Panc1 (cell line): ENCODE measurements at regions not wholly inside any gene's neighbourhood (a gene's known extent, or its start where the extent isn't known, plus 50 kb on each side); places are given as distances from the start of the nearest gene placed in this dataset.

Source experiments
- ATAC-seq: fragments of 200-7000 bp; cut with Tn5 transposase; 2 replicates; pipeline ENCODE4 v1.9.1; 2020; ENCODE audit warnings: mild to moderate bottlenecking, moderate library complexity
- BruUV-seq: library from RNA; stranded (reverse); fragments of 400-500 nt; replicated peaks from 2 replicates; lab custom pipeline; 2021; lab: Mats Ljungman, UMichigan
- CTCF ChIA-PET: fragments of 300-600 bp; sonication (Branson Sonifier 250); formaldehyde crosslinking; loops from one replicate; lab custom pipeline; 2022; ENCODE audit warnings: antibody characterized with exemption; lab: Charles Lee
- POLR2A ChIA-PET: fragments of 300-600 bp; sonication (Branson Sonifier 250); formaldehyde crosslinking; loops from one replicate; lab custom pipeline; 2022; ENCODE audit warnings: antibody characterized with exemption; lab: Charles Lee
- DNase-seq: peaks from one replicate; pipeline ENCODE4 v3.0.0-alpha.2; 2010; ENCODE audit warnings: low read depth, low spot score
- H3K27ac ChIP-seq: 2 replicates; pipeline ENCODE4 v1.5.1; 2011; ENCODE audit warnings: mild to moderate bottlenecking, low read length, inconsistent platforms
- H3K27me3 ChIP-seq: fragments of 200-500 bp; sonication (Bioruptor generic); 2 replicates; pipeline ENCODE4 v1.6.0; 2014; ENCODE audit warnings: low read length, inconsistent platforms; ENCODE audit not compliant: control insufficient read depth, insufficient read depth
- H3K36me3 ChIP-seq: fragments of 200-500 bp; sonication (Bioruptor generic); 2 replicates; pipeline ENCODE4 v1.5.1; 2014; ENCODE audit warnings: inconsistent platforms, mild to moderate bottlenecking, low read length, moderate library complexity; ENCODE audit not compliant: control insufficient read depth, insufficient read depth
- H3K4me1 ChIP-seq: 2 replicates; pipeline ENCODE4 v1.5.1; 2011; ENCODE audit warnings: inconsistent platforms, mild to moderate bottlenecking, low read length, moderate library complexity; ENCODE audit not compliant: control insufficient read depth, insufficient read depth
- H3K4me3 ChIP-seq, 2 experiments: 2 replicates each; pipeline ENCODE4 v1.5.1; 2011 to 2012; ENCODE audit warnings: low read depth in 2 of 2, low read length in 2 of 2, mild to moderate bottlenecking in 2 of 2, inconsistent platforms in 1 of 2, moderate library complexity in 1 of 2
- H3K9me3 ChIP-seq: fragments of 200-500 bp; sonication (Bioruptor generic); 2 replicates; pipeline ENCODE4 v1.5.1; 2014; ENCODE audit warnings: low read depth, mild to moderate bottlenecking, inconsistent platforms, low read length, moderate library complexity; ENCODE audit not compliant: control insufficient read depth, insufficient read depth
- POLR2AphosphoS5 ChIP-seq: IDR thresholded peaks from 2 replicates; pipeline ENCODE4 v1.6.1; 2012; ENCODE audit warnings: mild to moderate bottlenecking, low read depth, low read length, moderate library complexity
- SIN3A ChIP-seq: IDR thresholded peaks from 2 replicates; pipeline ENCODE4 v1.6.1; 2012; ENCODE audit warnings: low read depth, mild to moderate bottlenecking, low read length, moderate library complexity, borderline replicate concordance; ENCODE audit not compliant: insufficient read depth
- TCF7L2 ChIP-seq: IDR thresholded peaks from 2 replicates; pipeline ENCODE4 v1.6.1; 2011; ENCODE audit warnings: mild to moderate bottlenecking, low read depth, low read length, inconsistent platforms
- in situ Hi-C: cut with HindIII; loops from 2 replicates; pipeline ENCODE4 v1.10.0; 2016; ENCODE audit warnings: low sequenced_read_pairs, low pct_unique_long_range_greater_than_20kb
- intact Hi-C: fragments of 100-400 bp; cut with micrococcal nuclease; formaldehyde crosslinking; loops from one replicate; pipeline ENCODE4 v1.10.0; 2022; ENCODE audit not compliant: unreplicated experiment
- TF ChIP-seq, protein P1 (sequence below), 2 experiments: IDR thresholded peaks; 2 replicates each; pipeline ENCODE4 v1.6.1; 2011 to 2012; ENCODE audit warnings: low read depth in 2 of 2, control low read depth in 1 of 2, low read length in 1 of 2, mild to moderate bottlenecking in 1 of 2, moderate library complexity in 1 of 2; ENCODE audit not compliant: insufficient read depth in 1 of 2
- TF ChIP-seq, protein P2 (sequence below): fragments of 450-650 bp; IDR thresholded peaks from 2 replicates; pipeline ENCODE4 v1.5.1; 2017; ENCODE audit warnings: mild to moderate bottlenecking

DNA sequence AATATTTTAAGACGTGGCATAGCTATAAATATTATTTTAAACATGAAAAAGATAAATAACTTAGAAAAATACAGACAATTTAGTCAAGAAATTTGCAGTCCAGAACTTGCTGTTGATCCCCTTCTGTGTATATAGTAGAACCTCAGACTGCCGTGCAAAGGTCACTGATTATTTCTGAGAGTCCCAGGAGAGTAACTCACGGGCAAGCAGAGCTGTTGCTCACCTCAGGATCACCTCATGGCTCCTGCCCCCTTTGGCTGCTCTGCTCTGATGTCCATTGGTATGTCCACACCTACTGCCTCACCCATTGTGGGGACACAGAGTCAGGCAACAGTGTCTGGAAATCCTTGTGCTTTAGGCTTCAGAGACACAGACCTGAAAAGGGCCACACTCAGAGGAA is 392.9 kb upstream of the CELF4 start:
- CTCF ChIA-PET: no interaction called here
- POLR2A ChIA-PET: no interaction called here
- no peak for ATAC-seq

DNA sequence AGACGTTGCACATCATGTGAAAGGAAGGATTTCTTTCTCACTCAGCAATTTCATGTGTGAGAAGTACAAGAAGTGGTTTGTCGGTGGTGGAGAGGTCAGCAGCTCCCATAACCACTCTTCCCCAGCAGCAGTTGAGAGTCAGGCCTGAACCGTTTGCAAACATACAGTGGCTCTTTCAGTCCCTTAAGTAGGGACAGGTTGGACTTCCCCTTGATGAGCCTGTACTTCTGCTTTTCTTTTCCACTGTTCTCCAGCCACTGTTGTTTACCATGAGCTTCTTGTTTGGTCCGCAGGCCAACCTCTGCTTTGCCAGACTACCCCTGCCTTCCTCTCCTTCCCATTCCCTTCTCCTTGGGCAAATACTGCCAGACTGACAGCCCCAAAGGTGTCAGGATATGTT is 391.3 kb upstream of the CELF4 start:
- Histone ChIP-seq H3K9me3 (no peaks in the 10 kb centered on the region), H3K27ac (no peak overlapping the region), H3K4me1 (no peaks in the 10 kb centered on the region), H3K27me3 (no peaks in the 10 kb centered on the region), H3K4me3 (no peak overlapping the region), H3K36me3 (no peaks in the 10 kb centered on the region)
- intact Hi-C loops: no loop called here
- in situ Hi-C loops: no loop called here
- no TSS peak for BruUV-seq
- ChIA-PET CTCF (no interaction called here), POLR2A (no interaction called here)
- DNase-seq: no peak
- ATAC-seq: no peak
- no peak for TF ChIP-seq POLR2AphosphoS5
- TF ChIP-seq TCF7L2: no peak
- TF ChIP-seq, protein P1, sequence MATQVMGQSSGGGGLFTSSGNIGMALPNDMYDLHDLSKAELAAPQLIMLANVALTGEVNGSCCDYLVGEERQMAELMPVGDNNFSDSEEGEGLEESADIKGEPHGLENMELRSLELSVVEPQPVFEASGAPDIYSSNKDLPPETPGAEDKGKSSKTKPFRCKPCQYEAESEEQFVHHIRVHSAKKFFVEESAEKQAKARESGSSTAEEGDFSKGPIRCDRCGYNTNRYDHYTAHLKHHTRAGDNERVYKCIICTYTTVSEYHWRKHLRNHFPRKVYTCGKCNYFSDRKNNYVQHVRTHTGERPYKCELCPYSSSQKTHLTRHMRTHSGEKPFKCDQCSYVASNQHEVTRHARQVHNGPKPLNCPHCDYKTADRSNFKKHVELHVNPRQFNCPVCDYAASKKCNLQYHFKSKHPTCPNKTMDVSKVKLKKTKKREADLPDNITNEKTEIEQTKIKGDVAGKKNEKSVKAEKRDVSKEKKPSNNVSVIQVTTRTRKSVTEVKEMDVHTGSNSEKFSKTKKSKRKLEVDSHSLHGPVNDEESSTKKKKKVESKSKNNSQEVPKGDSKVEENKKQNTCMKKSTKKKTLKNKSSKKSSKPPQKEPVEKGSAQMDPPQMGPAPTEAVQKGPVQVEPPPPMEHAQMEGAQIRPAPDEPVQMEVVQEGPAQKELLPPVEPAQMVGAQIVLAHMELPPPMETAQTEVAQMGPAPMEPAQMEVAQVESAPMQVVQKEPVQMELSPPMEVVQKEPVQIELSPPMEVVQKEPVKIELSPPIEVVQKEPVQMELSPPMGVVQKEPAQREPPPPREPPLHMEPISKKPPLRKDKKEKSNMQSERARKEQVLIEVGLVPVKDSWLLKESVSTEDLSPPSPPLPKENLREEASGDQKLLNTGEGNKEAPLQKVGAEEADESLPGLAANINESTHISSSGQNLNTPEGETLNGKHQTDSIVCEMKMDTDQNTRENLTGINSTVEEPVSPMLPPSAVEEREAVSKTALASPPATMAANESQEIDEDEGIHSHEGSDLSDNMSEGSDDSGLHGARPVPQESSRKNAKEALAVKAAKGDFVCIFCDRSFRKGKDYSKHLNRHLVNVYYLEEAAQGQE (IDR thresholded peaks at IDR 0.05; ENCODE audit: insufficient read depth in 1 of 2, low read depth in 2 of 2, low read length in 1 of 2): no peak
- TF ChIP-seq SIN3A: no peak
- TF ChIP-seq, protein P2, sequence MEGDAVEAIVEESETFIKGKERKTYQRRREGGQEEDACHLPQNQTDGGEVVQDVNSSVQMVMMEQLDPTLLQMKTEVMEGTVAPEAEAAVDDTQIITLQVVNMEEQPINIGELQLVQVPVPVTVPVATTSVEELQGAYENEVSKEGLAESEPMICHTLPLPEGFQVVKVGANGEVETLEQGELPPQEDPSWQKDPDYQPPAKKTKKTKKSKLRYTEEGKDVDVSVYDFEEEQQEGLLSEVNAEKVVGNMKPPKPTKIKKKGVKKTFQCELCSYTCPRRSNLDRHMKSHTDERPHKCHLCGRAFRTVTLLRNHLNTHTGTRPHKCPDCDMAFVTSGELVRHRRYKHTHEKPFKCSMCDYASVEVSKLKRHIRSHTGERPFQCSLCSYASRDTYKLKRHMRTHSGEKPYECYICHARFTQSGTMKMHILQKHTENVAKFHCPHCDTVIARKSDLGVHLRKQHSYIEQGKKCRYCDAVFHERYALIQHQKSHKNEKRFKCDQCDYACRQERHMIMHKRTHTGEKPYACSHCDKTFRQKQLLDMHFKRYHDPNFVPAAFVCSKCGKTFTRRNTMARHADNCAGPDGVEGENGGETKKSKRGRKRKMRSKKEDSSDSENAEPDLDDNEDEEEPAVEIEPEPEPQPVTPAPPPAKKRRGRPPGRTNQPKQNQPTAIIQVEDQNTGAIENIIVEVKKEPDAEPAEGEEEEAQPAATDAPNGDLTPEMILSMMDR: no peak

More for the DNA sequence above, 392.9 kb upstream of the CELF4 start:
- H3K27ac ChIP-seq: no peak overlapping the region
- no TSS peak for BruUV-seq
- no peaks in the 10 kb centered on the region for H3K27me3 ChIP-seq
- DNase-seq: no peak
- no peaks in the 10 kb centered on the region for H3K9me3 ChIP-seq
- H3K4me3 ChIP-seq: no peak overlapping the region
- intact Hi-C loops: no loop called here
- H3K36me3 ChIP-seq: no peaks in the 10 kb centered on the region
- no peak for TF ChIP-seq POLR2AphosphoS5
- TF ChIP-seq, protein P2: no peak
- no peak for TF ChIP-seq TCF7L2
- no peak for TF ChIP-seq SIN3A
- TF ChIP-seq, protein P1 (IDR thresholded peaks at IDR 0.05; ENCODE audit: insufficient read depth in 1 of 2, low read depth in 2 of 2, low read length in 1 of 2): no peak
- in situ Hi-C loops: no loop called here
- no peaks in the 10 kb centered on the region for H3K4me1 ChIP-seq
